Dedifferentiated amniotic fluid mesenchymal stem cell (primary cell): ENCODE measurements at regions not wholly inside any gene's neighbourhood (a gene's known extent, or its start where the extent isn't known, plus 50 kb on each side); places are given as distances from the start of the nearest gene placed in this dataset.
A peak's percentile ranks its signal among the peaks of the same experiment; 100 is the strongest.
"Not testable (repeated sequence)": the region's sequence is repeated elsewhere in the genome, so short reads cannot be mapped to it uniquely, and the experiment has no call there.

Experiments
- DNase-seq: peaks from one replicate; pipeline ENCODE4 v3.0.0-alpha.2; 2016; ENCODE audit errors: extremely low spot score

DNA sequence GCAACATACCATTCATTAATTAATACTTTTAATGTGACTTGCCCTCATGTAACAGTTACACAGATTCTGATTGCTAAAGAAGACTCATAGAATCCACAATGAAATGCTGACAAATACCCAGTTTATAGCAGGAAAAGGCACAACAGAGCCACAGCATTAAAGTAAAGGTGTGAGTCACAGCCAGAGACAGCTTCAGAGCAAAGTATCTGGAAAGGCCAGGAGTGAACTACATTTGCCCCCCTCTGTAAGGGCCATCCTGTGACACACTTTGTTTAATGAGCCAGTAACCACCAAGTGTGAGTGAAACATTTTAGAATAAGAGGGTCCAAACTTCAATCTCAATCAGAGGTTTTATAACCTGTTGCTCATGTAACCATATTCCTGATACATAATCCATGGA, 133.8 kb upstream of the TACR3 start:
- no peak for DNase-seq

DNA sequence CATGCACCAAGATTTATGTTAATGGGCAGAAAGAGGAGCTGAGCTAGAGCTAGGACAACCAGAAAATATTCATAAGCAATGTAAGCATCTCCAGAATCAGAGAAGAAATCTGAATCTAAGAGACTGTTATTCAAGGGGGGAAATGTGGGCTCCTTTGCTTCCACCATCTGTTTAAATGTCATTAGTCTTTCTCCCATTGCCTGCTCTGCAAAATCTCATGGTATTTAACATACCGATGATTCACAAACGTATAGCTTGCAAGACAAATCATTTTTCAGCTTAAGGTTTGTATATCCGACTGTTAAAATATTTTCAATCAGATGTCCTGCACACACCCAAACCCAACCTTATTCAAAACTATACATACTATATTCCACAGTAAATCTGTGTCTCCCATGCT, 133.4 kb upstream of the TACR3 start:
- DNase-seq, result no peak

DNA sequence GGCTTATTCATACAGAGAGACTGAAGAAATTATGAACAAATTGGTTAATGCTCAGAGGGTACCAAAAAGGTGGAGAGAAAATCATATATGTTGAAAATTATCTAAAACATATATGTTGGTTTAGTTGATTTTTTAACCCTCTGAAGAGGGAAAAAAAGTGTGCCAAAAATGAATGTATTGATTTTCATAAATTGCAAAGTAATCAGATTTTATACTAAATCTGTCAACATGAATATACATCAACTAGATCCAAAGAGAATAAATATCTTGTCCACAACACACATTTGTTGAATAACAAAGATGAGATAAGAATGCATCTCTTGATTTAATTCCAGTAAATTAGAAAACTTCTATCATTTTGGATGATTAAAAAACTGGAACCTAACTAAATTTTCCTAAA, 125.3 kb upstream of the TACR3 start:
- no peak for DNase-seq

DNA sequence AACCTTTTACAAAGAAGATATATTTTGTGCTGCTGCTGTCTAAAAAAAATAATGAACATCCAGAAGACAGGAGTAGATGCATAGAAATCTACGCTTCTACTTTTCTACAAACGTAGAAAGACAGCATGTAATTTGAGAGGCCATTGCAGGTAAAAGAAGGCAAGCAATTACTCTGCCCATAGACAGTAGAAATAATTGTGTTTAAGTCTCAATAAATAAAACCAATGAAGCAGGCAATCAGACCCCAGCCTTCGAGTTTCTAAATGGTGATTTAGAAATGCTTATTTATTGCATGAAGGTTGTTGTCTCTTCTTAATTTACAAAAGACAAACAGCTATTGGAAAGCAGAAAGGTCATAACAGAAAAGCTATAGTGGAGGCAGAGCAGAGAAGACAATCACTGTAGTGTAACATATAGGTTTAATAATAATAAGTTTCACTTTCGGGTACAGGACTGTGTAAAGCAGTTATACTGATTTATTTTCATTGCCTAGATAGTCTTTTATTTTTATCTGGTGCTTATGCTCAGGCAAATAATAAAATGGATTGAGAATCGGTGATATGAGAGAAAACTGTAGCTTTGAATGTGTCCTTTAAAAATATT, 123.0 kb upstream of the TACR3 start:
- DNase-seq, result no peak

DNA sequence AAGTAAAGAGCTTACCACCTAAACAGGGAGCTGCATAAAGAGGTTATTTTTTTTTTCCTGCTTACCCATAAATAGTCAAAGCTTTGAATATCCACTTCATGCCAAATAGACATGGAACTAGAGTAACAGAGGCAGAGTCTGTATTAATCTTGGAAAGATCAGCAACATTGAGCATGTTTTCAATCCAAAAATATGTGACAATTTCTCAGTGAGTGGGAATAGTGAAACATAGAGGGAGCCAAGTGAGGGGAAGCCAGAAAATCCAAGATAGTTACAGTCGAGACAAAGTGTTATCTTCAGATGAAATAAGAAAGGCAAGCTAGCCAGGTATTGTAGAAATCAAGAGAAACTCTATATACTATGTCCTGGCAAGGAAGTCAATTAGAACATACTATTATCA, 122.3 kb upstream of the TACR3 start:
- DNase-seq, result no peak

DNA sequence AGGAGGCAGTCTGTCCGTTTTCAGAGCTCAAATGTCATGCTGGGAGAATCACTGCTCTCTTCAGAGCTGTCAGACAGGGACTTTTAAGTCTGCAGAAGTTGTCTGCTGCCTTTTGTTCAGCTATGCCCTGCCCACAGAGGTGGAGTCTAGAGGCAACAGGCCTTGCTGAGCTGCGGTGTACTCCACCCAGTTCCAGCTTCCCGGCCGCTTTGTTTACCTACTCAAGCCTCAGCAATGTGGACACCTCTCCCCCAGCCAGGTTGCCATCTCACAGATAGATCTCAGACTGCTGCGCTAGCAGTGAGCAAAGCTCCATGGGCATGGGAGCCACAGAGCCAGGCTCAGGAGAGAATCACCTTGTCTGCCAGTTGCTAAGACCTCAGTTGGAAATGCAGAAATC, 90.5 kb upstream of the TACR3 start:
- not testable (repeated sequence) for DNase-seq

DNA sequence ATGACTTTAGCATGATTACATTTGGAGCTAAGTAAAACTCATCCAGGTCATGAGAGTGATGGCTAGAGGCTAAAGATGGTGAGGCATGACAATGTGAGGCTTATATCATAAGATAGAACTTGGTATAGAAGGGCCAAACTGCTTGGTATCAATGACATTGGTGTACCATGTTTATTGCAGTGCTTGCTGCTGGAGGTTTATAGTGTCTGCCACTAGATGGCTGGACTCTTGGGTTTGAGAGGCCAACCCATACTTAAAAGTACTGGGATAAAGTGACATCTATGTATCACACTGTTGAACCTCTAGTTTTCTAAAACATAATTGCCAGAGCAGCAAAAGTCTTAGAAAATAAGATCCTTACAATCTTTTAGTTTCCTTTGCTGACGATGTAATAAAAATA, 83.0 kb upstream of the TACR3 start:
- DNase-seq, result no peak

DNA sequence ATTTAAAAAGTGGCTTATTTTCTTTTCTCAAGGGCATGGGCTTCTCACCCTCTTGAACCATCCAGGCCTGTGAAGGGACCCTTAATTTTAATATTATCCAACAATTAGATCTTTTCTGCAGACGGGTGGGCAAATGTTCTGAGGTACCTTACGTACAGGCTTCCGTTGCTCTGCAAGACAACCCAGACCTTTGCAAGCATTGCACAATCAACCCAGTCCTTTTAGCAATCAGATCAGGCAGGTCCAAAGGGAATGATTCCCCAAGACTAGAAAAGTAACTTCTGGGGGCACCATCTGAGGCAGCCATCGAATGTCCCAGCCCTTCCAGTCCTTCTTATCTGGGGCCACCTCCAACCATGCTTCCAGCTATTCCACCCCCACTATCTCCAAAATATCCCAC, 67.3 kb upstream of the TACR3 start:
- DNase-seq, result no peak

DNA sequence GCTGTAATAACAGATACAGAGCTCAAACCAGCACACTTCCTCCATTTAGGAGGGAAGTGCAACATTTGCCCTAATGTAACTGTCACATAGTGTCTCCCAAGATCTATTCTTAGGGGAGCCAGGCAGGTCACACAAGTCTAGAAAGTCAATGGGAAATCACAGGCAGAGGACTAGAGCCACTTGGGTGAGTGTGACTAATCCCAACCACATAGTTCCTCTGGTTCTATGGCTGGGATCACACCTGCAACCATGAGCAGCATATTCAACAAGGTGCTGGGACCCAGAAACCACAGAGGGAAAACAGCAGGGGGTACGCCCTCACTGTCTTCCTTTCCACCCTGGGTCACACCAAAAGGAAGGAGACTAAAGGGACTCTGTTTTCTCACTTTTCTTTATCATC, 66.8 kb upstream of the TACR3 start:
- DNase-seq, result no peak

DNA sequence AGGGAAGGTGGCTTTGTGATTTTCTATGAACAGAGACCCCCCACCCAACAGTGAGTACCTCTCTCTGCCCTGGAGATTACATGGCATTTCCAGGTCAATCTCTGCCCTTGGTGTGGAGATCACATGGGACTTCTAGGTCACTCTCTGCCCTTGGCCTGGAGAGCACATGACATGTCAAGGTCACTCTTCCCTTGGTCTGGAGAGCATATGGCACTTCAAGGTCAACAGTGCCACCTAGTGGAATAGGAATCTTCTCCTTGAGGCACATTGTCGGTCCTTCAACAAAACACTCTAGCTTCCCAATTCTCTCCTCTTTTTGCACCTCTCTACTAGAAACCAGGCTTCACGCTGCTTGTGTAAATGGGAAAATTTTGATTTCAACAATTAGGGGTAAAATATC, 66.2 kb upstream of the TACR3 start:
- peak; percentile 22 for DNase-seq

DNA sequence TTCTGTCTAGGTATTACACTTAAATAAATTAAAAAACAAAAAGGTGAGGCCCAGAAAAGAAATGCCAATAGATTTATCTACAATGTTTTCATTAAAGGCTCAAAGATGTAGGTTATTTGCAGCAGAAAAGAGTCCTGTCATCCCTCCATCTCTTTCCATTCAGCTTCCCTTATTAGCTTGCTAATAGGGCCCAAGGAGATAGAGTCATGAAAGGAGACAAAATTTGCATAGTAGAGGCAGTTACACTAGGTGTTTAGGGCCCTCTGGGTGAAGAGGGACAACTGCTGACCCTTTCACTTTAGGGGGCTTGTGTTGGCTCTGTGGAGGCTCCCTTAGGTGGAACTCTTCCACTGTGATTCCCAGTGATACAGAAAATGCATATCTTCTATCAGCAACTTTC, 58.4 kb upstream of the TACR3 start:
- no peak for DNase-seq

DNA sequence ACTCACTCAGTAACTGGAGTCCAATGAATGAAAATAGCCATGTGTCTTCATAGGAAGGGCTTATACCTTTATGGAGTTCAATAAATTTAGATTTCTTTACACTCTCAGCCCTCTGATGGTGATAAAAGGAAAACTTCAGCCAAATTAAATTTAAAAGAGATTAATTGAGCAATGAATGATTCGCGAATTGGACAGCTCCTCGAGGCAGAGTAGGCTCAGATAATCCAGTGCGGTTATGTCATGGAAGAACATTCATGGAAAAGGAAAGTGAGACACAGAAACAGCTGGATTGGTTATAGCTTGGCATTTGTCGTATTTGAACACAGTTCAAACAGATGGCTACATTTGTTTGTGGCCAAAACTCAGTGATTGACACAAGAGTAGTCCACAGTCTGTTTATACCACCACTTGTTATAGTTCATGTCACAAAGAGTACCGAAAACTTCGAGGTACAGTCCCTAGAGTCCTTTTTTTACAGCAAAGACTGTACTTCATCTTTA, 54.6 kb upstream of the TACR3 start:
- no peak for DNase-seq

DNA sequence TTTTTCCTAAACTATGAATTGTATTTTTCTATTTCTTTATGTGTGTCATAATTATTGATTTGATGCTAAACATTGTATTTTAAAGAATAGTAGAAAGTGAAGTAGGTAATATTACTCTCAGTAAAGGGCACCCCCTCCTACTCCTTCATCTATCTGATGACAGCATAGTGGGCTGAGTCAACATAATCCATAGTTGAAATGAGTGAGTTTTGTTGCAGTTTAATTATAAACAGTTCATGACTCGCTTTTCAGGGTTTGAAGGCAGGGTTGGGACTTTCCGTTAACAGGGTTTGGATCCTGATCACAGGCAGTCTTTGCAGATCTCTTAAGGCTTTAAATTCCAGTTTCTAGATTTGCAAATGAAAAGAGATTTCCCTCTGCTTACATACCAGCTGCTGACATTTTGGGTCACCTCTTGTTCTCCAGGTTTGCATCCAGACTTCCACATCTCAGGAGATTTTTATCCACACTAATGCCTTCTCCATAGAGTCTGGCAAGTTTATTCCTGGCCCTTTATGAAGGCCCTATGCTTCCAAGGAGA, 54.0 kb upstream of the TACR3 start:
- no peak for DNase-seq
